H9 (cell line): ENCODE measurements at regions not wholly inside any gene's neighbourhood (a gene's known extent, or its start where the extent isn't known, plus 50 kb on each side); places are given as distances from the start of the nearest gene placed in this dataset.

Experiments used
- DNase-seq: peaks from one replicate; pipeline ENCODE4 v3.0.0-alpha.2; 2017
- H2AFZ ChIP-seq: one replicate; pipeline ENCODE4 v1.6.1; 2013; ENCODE audit warnings: mild to moderate bottlenecking, low read length, control low read depth, moderate library complexity
- H2AK5ac ChIP-seq: 2 replicates; pipeline ENCODE4 v1.6.1; 2013; ENCODE audit warnings: low read length, control low read depth, mixed read lengths; ENCODE audit not compliant: insufficient read length
- H2BK120ac ChIP-seq: one replicate; pipeline ENCODE4 v1.6.1; 2013; ENCODE audit warnings: low read depth, mild to moderate bottlenecking, low read length, control low read depth, inconsistent platforms; ENCODE audit not compliant: poor library complexity, severe bottlenecking
- H2BK12ac ChIP-seq: 2 replicates; pipeline ENCODE4 v1.6.1; 2013; ENCODE audit warnings: low read length, control low read depth, mixed read lengths, low read depth; ENCODE audit not compliant: insufficient read length
- H2BK15ac ChIP-seq: 2 replicates; pipeline ENCODE4 v1.6.1; 2013; ENCODE audit warnings: low read depth, low read length, control low read depth
- H2BK20ac ChIP-seq: one replicate; pipeline ENCODE4 v1.6.1; 2013; ENCODE audit warnings: low read depth, mild to moderate bottlenecking, low read length, control low read depth, inconsistent platforms; ENCODE audit not compliant: poor library complexity, severe bottlenecking
- H2BK5ac ChIP-seq: 2 replicates; pipeline ENCODE4 v1.6.1; 2013; ENCODE audit warnings: low read length, control low read depth, mixed read lengths; ENCODE audit not compliant: insufficient read length
- H3K14ac ChIP-seq: 2 replicates; pipeline ENCODE4 v1.6.1; 2013; ENCODE audit warnings: low read length, control low read depth; ENCODE audit not compliant: insufficient read depth
- H3K18ac ChIP-seq: 2 replicates; pipeline ENCODE4 v1.6.1; 2013; ENCODE audit warnings: low read depth, mild to moderate bottlenecking, mixed read lengths, low read length, control low read depth; ENCODE audit not compliant: insufficient read length
- H3K23ac ChIP-seq: 2 replicates; pipeline ENCODE4 v1.6.1; 2013; ENCODE audit warnings: low read length, control low read depth, mixed read lengths, low read depth; ENCODE audit not compliant: insufficient read length
- H3K23me2 ChIP-seq: 2 replicates; pipeline ENCODE4 v1.6.1; 2013; ENCODE audit warnings: low read depth, mild to moderate bottlenecking, mixed read lengths, low read length, control low read depth; ENCODE audit not compliant: insufficient read length, poor library complexity, severe bottlenecking
- H3K27ac ChIP-seq: 2 replicates; pipeline ENCODE4 v1.5.1; 2013; ENCODE audit warnings: low read length, control low read depth, mixed read lengths, low read depth; ENCODE audit not compliant: insufficient read length
- H3K27me3 ChIP-seq: 2 replicates; pipeline ENCODE4 v1.6.1; 2013; ENCODE audit warnings: low read length, control low read depth, inconsistent platforms; ENCODE audit not compliant: insufficient read depth
- H3K4ac ChIP-seq: 2 replicates; pipeline ENCODE4 v1.6.1; 2013; ENCODE audit warnings: low read depth, mild to moderate bottlenecking, control low read depth, inconsistent platforms, low read length, moderate library complexity
- H3K4me1 ChIP-seq: 2 replicates; pipeline ENCODE4 v1.6.1; 2013; ENCODE audit warnings: low read length, control low read depth, inconsistent platforms; ENCODE audit not compliant: insufficient read depth
- H3K4me2 ChIP-seq: 2 replicates; pipeline ENCODE4 v1.6.1; 2013; ENCODE audit warnings: low read length, control low read depth, mixed read lengths; ENCODE audit not compliant: insufficient read length, insufficient read depth
- H3K56ac ChIP-seq: 2 replicates; pipeline ENCODE4 v1.6.1; 2013; ENCODE audit warnings: low read depth, mild to moderate bottlenecking, mixed read lengths, low read length, control low read depth; ENCODE audit not compliant: insufficient read length
- H3K79me1 ChIP-seq: 2 replicates; pipeline ENCODE4 v1.6.1; 2013; ENCODE audit warnings: low read depth, mild to moderate bottlenecking, moderate library complexity, low read length, control low read depth, inconsistent platforms; ENCODE audit not compliant: insufficient read depth, poor library complexity, severe bottlenecking
- H3K79me2 ChIP-seq: 2 replicates; pipeline ENCODE4 v1.6.1; 2013; ENCODE audit warnings: low read length, control low read depth, inconsistent platforms; ENCODE audit not compliant: insufficient read depth
- H3K9ac ChIP-seq: 2 replicates; pipeline ENCODE4 v1.6.1; 2013; ENCODE audit warnings: low read length, control low read depth, mixed read lengths; ENCODE audit not compliant: insufficient read length; ENCODE audit errors: extremely low read depth
- H3K9me3 ChIP-seq: one replicate; pipeline ENCODE4 v1.6.1; 2013; ENCODE audit warnings: low read depth, low read length, inconsistent platforms; ENCODE audit not compliant: control insufficient read depth
- H3T11ph ChIP-seq: one replicate; pipeline ENCODE4 v1.6.1; 2013; ENCODE audit warnings: mild to moderate bottlenecking, low read length, control low read depth, inconsistent platforms
- H4K20me1 ChIP-seq: one replicate; pipeline ENCODE4 v1.6.1; 2013; ENCODE audit not compliant: control insufficient read depth, insufficient read length, insufficient read depth
- H4K5ac ChIP-seq: 2 replicates; pipeline ENCODE4 v1.6.1; 2013; ENCODE audit warnings: low read depth, mild to moderate bottlenecking, mixed read lengths, low read length, control low read depth; ENCODE audit not compliant: insufficient read length
- H4K8ac ChIP-seq: replicated peaks from 2 replicates; pipeline ENCODE4 v1.6.1; 2013; ENCODE audit warnings: low read length, control low read depth, mixed read lengths, low read depth; ENCODE audit not compliant: insufficient read length
- H4K91ac ChIP-seq: 2 replicates; pipeline ENCODE4 v1.6.1; 2013; ENCODE audit warnings: low read depth, mild to moderate bottlenecking, moderate library complexity, mixed read lengths, low read length, control low read depth; ENCODE audit not compliant: insufficient read length
- H3K27ac Mint-ChIP-seq, 3 experiments: 2 replicates in 2 of 3; 3 replicates in 1 of 3; pipeline ENCODE4 v1.8.0; 2020 to 2021; ENCODE audit warnings: mixed read lengths in 3 of 3, mild to moderate bottlenecking in 1 of 3, moderate library complexity in 1 of 3
- H3K27me3 Mint-ChIP-seq: 2 replicates; pipeline ENCODE4 v1.8.0; 2021; ENCODE audit warnings: low read depth, mild to moderate bottlenecking, moderate library complexity, mixed read lengths
- H3K36me3 Mint-ChIP-seq, 3 experiments: 2 replicates in 2 of 3; 3 replicates in 1 of 3; pipeline ENCODE4 v1.8.0; 2020 to 2021; ENCODE audit warnings: low read depth in 3 of 3, mixed read lengths in 3 of 3; ENCODE audit not compliant: insufficient read depth in 1 of 3
- H3K4me1 Mint-ChIP-seq, 2 experiments: 2 replicates each; pipeline ENCODE4 v1.8.0; 2020; ENCODE audit warnings: mixed read lengths in 2 of 2
- H3K4me3 Mint-ChIP-seq, 2 experiments: 2 replicates in 1 of 2; 3 replicates in 1 of 2; pipeline ENCODE4 v1.8.0; 2020 to 2021; ENCODE audit warnings: mild to moderate bottlenecking in 2 of 2, mixed read lengths in 2 of 2, moderate library complexity in 1 of 2
- H3K9me3 Mint-ChIP-seq, 2 experiments: 2 replicates in 1 of 2; 3 replicates in 1 of 2; pipeline ENCODE4 v1.8.0; 2020; ENCODE audit warnings: mild to moderate bottlenecking in 2 of 2, mixed read lengths in 2 of 2, moderate library complexity in 1 of 2
- CTCF ChIP-seq: fragments of 200-600 bp; sonication (generic); conservative IDR thresholded peaks from 3 replicates; pipeline ENCODE4 v1.8.0; 2021; ENCODE audit warnings: antibody characterized with exemption, mild to moderate bottlenecking
- WGBS: extraction: QIAGEN DNeasy Blood & Tissue Kit; methylation state at CpG from one replicate; pipeline ENCODE4 v1.1.7; 2013; ENCODE audit warnings: missing lambda C conversion rate, low lambda C conversion rate, mixed read lengths; ENCODE audit not compliant: insufficient read length; ENCODE audit errors: extremely low coverage; 5-methylcytosine and 5-hydroxymethylcytosine counted together

DNA sequence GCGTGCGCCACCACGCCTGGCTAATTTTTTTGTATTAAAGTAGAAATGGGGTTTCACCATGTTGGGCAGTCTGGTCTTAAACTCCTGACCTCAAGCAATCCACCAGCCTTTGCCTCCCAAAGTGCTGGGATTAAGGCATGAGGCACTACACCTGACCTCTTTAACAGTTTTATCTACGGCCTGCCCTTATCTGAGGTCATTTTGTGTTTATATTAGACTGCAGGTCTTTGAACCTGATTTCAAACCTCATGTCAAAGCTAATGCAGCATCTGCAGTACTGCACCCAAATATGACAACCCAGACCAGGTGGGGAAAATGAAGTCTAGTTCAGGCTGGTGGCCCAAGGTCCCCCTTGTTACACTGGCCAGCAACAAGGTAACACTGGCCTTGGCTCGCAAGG, 89.3 kb upstream of the ARMC2 start:
- no peak overlapping the region for H2BK20ac ChIP-seq
- no peak overlapping the region for H2BK120ac ChIP-seq
- H4K20me1 ChIP-seq: no peaks in the 10 kb centered on the region
- DNase-seq: no peak
- 0 out of 2 replicates have a peak, but pooled peaks cover 2% of the 10 kb centered on the region for H3K4me1 ChIP-seq
- Mint-ChIP-seq H3K4me3 (no peak overlapping the region), H3K27me3 (peaks cover 18% of the 10 kb centered on the region), H3K27ac (no peak overlapping the region; a peak in 1 of 7 replicates), H3K36me3 (no peaks in the 10 kb centered on the region; a peak in 1 of 7 replicates), H3K4me1 (peaks cover 14 to 17% of the 10 kb centered on the region in 2 experiments), H3K9me3 (no peaks in the 10 kb centered on the region)
- H3K56ac ChIP-seq: no peak overlapping the region
- H2BK12ac ChIP-seq: no peak overlapping the region
- H4K8ac ChIP-seq: no peak overlapping the region
- H4K91ac ChIP-seq: no peak overlapping the region
- no peaks in the 10 kb centered on the region for H3K79me2 ChIP-seq
- no peak overlapping the region for H2BK5ac ChIP-seq
- no peak overlapping the region for H4K5ac ChIP-seq
- H2AFZ ChIP-seq: no peak overlapping the region
- H2BK15ac ChIP-seq: no peak overlapping the region
- H3K9ac ChIP-seq: no peak overlapping the region
- no peak overlapping the region for H3K18ac ChIP-seq
- TF ChIP-seq CTCF: no peak
- H3K27me3 ChIP-seq: no peaks in the 10 kb centered on the region
- H3K79me1 ChIP-seq: no peaks in the 10 kb centered on the region
- no peak overlapping the region for H3T11ph ChIP-seq
- H3K27ac ChIP-seq: no peak overlapping the region
- no peak overlapping the region for H2AK5ac ChIP-seq
- no peaks in the 10 kb centered on the region for H3K9me3 ChIP-seq
- no peak overlapping the region for H3K23ac ChIP-seq
- H3K14ac ChIP-seq: no peak overlapping the region; the same call in 1 of the 2 replicates
- H3K23me2 ChIP-seq: no peaks in the 10 kb centered on the region
- no peak overlapping the region for H3K4ac ChIP-seq
- WGBS: no CpG with 5 or more reads among the region's 5 CpGs
- no peak overlapping the region for H3K4me2 ChIP-seq
